Endothelial cell of umbilical vein (primary cell): ENCODE measurements at regions not wholly inside any gene's neighbourhood (a gene's known extent, or its start where the extent isn't known, plus 50 kb on each side); places are given as distances from the start of the nearest gene placed in this dataset.

Source experiments
- BruUV-seq: library from RNA; stranded (reverse); fragments of 400-500 nt; replicated peaks from 2 replicates; lab custom pipeline; 2021; lab: Mats Ljungman, UMichigan
- CTCF ChIA-PET: fragments of 300-600, 350-600 bp; sonication (Branson Sonifier 250); formaldehyde crosslinking; loops from one replicate; lab custom pipeline; 2021; ENCODE audit warnings: antibody characterized with exemption, inconsistent platforms; lab: Charles Lee
- POLR2A ChIA-PET: fragments of 300-600, 350-600 bp; sonication (Branson Sonifier 250); formaldehyde crosslinking; loops from one replicate; lab custom pipeline; 2021; ENCODE audit warnings: antibody characterized with exemption, inconsistent platforms; lab: Charles Lee
- DNase-seq: peaks from one replicate; pipeline ENCODE4 v3.0.0-alpha.2; 2011; ENCODE audit warnings: low read depth, low spot score
- FAIRE-seq: peaks from 2 replicates; lab custom pipeline; 2011; peaks lifted over from hg19 to GRCh38; lab: Jason Lieb, UNC
- H2AFZ ChIP-seq: 2 replicates; pipeline ENCODE4 v1.6.0; 2012; ENCODE audit warnings: low read depth, low read length, control low read depth, inconsistent platforms
- H3K27ac ChIP-seq: 2 replicates; pipeline ENCODE4 v1.5.1; 2011; ENCODE audit warnings: low read depth, mild to moderate bottlenecking, control low read depth, low read length, moderate library complexity; ENCODE audit not compliant: insufficient read depth
- H3K27me3 ChIP-seq, 2 experiments: 2 replicates each; pipeline versions ENCODE4 v1.6.0 to v1.6.1; 2011; ENCODE audit warnings: low read length in 2 of 2, mixed read lengths in 1 of 2; ENCODE audit not compliant: control insufficient read depth in 2 of 2, insufficient read depth in 2 of 2
- H3K36me3 ChIP-seq, 2 experiments: 2 replicates in 1 of 2; 3 replicates in 1 of 2; pipeline ENCODE4 v1.5.1; 2011; ENCODE audit warnings: low read length in 2 of 2, mild to moderate bottlenecking in 1 of 2, moderate library complexity in 1 of 2; ENCODE audit not compliant: control insufficient read depth in 2 of 2, insufficient read depth in 2 of 2; ENCODE audit errors: extremely low read depth in 1 of 2
- H3K4me1 ChIP-seq: 3 replicates; pipeline ENCODE4 v1.5.1; 2011; ENCODE audit warnings: mild to moderate bottlenecking, low read length; ENCODE audit not compliant: control insufficient read depth, insufficient read depth; ENCODE audit errors: extremely low read depth
- H3K4me2 ChIP-seq: 2 replicates; pipeline ENCODE4 v1.6.1; 2011; ENCODE audit warnings: low read length, control low read depth, mixed read lengths; ENCODE audit not compliant: insufficient read depth
- H3K4me3 ChIP-seq, 3 experiments: fragments of 200-600 bp in 1 of 3; sonication (generic), shearing (Covaris generic) in 1 of 3; replicated peaks in 1 of 3; 2 replicates each; pipeline ENCODE4 v1.5.1; 2011 to 2016; ENCODE audit warnings: control low read depth in 3 of 3, low read length in 3 of 3, mild to moderate bottlenecking in 2 of 3, inconsistent platforms in 1 of 3, low read depth in 1 of 3, moderate library complexity in 1 of 3; ENCODE audit not compliant: insufficient read depth in 1 of 3
- H3K79me2 ChIP-seq: 2 replicates; pipeline ENCODE4 v1.6.0; 2012; ENCODE audit warnings: low read length, inconsistent platforms; ENCODE audit not compliant: control insufficient read depth, insufficient read depth
- H3K9ac ChIP-seq: replicated peaks from 2 replicates; pipeline ENCODE3; 2011; ENCODE audit warnings: low read length, control low read depth; ENCODE audit not compliant: insufficient read depth; ENCODE audit errors: extremely low read depth
- H3K9me1 ChIP-seq: replicated peaks from 3 replicates; pipeline ENCODE4 v1.6.0; 2011; ENCODE audit warnings: mild to moderate bottlenecking, low read length; ENCODE audit not compliant: control insufficient read depth, insufficient read depth; ENCODE audit errors: extremely low read depth
- H3K9me3 ChIP-seq: replicated peaks from 2 replicates; pipeline ENCODE4 v1.5.1; 2012; ENCODE audit warnings: low read length, inconsistent platforms; ENCODE audit not compliant: control insufficient read depth, insufficient read depth
- H4K20me1 ChIP-seq: replicated peaks from 2 replicates; pipeline ENCODE3; 2011; ENCODE audit warnings: mild to moderate bottlenecking, low read length; ENCODE audit not compliant: control insufficient read depth, insufficient read depth; ENCODE audit errors: extremely low read depth
- EZH2 ChIP-seq: IDR thresholded peaks from 2 replicates; pipeline ENCODE4 v1.6.1; 2012; ENCODE audit warnings: borderline replicate concordance, low read depth, mild to moderate bottlenecking, moderate library complexity, low read length, inconsistent platforms; ENCODE audit not compliant: severe bottlenecking
- FOS ChIP-seq: IDR thresholded peaks from 2 replicates; pipeline ENCODE4 v1.6.1; 2011; ENCODE audit warnings: mild to moderate bottlenecking, low read length, moderate library complexity, borderline replicate concordance; ENCODE audit not compliant: insufficient read depth
- GATA2 ChIP-seq: IDR thresholded peaks from 2 replicates; pipeline ENCODE4 v1.7.0; 2011; ENCODE audit warnings: low read depth, mild to moderate bottlenecking, moderate library complexity, mixed read lengths, low read length; ENCODE audit not compliant: insufficient read length, insufficient read depth
- JUN ChIP-seq: IDR thresholded peaks from 2 replicates; pipeline ENCODE4 v1.6.1; 2011; ENCODE audit warnings: borderline replicate concordance, low read depth; ENCODE audit not compliant: insufficient read length, insufficient read depth
- MYC ChIP-seq: IDR thresholded peaks from one replicate; pipeline ENCODE4 v1.6.1; 2011; ENCODE audit warnings: mild to moderate bottlenecking, low read depth, low read length
- POLR2A ChIP-seq: IDR thresholded peaks from 2 replicates; pipeline ENCODE4 v1.6.1; 2012; ENCODE audit warnings: low read depth, mild to moderate bottlenecking, control low read depth, low read length
- POLR2AphosphoS5 ChIP-seq: IDR thresholded peaks from 2 replicates; pipeline ENCODE4 v1.6.1; 2012; ENCODE audit warnings: low read depth, mild to moderate bottlenecking, control low read depth, low read length, moderate library complexity; ENCODE audit not compliant: insufficient read depth
- dilution Hi-C: fragments of 300-500 bp; cut with MboI; formaldehyde crosslinking; loops from one replicate; pipeline ENCODE4 v1.15.0; 2019; ENCODE audit warnings: low sequenced_read_pairs; ENCODE audit not compliant: extremely low pct_ligation_motif_present
- intact Hi-C: fragments of 100-400 bp; cut with micrococcal nuclease; formaldehyde crosslinking; loops from one replicate; pipeline ENCODE4 v1.10.0; 2022
- TF ChIP-seq, protein P1 (sequence below), 2 donors: IDR thresholded peaks; 1 replicate in 1 of 2; 2 replicates in 1 of 2; pipeline ENCODE4 v1.5.1; 2011; ENCODE audit warnings: low read length in 2 of 2, mild to moderate bottlenecking in 2 of 2, moderate library complexity in 2 of 2, control low read depth in 1 of 2, inconsistent platforms in 1 of 2, low read depth in 1 of 2; ENCODE audit not compliant: insufficient read depth in 1 of 2; ENCODE audit errors: extremely low read depth in 1 of 2
- TF ChIP-seq, protein P2 (sequence below): IDR thresholded peaks from 2 replicates; pipeline ENCODE4 v1.6.1; 2011; ENCODE audit not compliant: insufficient read depth, insufficient read length

- no TSS peak for BruUV-seq
- DNase-seq: no peak
- CTCF ChIA-PET: interaction anchor here (0.6 to 1.1 kb wide), 2 partner anchors 351 to 874 kb away, joined by 3 read pairs; no protein-coding TSS in a partner anchor
Observed at GRCh38 chr7:112547916-112548315, 67.1 kb downstream of the LSMEM1 start.

More at GRCh38 chr7:112547916-112548315, 67.1 kb downstream of the LSMEM1 start:
- no peaks in the 10 kb centered on the region for H3K4me1 ChIP-seq
- peaks cover 0 to 9% of the 10 kb centered on the region in 2 experiments for H3K27me3 ChIP-seq
- H3K27ac ChIP-seq: no peak overlapping the region
- H4K20me1 ChIP-seq: no peaks in the 10 kb centered on the region
- no peaks in the 10 kb centered on the region for H3K79me2 ChIP-seq
- no peaks in the 10 kb centered on the region for H3K36me3 ChIP-seq
- FAIRE-seq: no peak
- dilution Hi-C loops: no loop called here
- no peak overlapping the region for H3K9ac ChIP-seq
- no peaks in the 10 kb centered on the region for H3K9me1 ChIP-seq
- no peaks in the 10 kb centered on the region for H3K9me3 ChIP-seq
- no peak overlapping the region for H3K4me3 ChIP-seq
- no peak overlapping the region for H2AFZ ChIP-seq
- intact Hi-C loops: no loop called here
- TF ChIP-seq JUN (no peak), POLR2A (no peak), GATA2 (no peak), POLR2AphosphoS5 (no peak), MYC (no peak), FOS (no peak), EZH2 (no peak)
- TF ChIP-seq, protein P1, sequence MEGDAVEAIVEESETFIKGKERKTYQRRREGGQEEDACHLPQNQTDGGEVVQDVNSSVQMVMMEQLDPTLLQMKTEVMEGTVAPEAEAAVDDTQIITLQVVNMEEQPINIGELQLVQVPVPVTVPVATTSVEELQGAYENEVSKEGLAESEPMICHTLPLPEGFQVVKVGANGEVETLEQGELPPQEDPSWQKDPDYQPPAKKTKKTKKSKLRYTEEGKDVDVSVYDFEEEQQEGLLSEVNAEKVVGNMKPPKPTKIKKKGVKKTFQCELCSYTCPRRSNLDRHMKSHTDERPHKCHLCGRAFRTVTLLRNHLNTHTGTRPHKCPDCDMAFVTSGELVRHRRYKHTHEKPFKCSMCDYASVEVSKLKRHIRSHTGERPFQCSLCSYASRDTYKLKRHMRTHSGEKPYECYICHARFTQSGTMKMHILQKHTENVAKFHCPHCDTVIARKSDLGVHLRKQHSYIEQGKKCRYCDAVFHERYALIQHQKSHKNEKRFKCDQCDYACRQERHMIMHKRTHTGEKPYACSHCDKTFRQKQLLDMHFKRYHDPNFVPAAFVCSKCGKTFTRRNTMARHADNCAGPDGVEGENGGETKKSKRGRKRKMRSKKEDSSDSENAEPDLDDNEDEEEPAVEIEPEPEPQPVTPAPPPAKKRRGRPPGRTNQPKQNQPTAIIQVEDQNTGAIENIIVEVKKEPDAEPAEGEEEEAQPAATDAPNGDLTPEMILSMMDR (IDR thresholded peaks at IDR 0.05; ENCODE audit: extremely low read depth in 1 of 2, insufficient read depth in 1 of 2, low read depth in 1 of 2, low read length in 2 of 2): no peak
- TF ChIP-seq, protein P2, sequence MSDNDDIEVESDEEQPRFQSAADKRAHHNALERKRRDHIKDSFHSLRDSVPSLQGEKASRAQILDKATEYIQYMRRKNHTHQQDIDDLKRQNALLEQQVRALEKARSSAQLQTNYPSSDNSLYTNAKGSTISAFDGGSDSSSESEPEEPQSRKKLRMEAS: no peak
- H3K4me2 ChIP-seq: no peak overlapping the region
- POLR2A ChIA-PET: no interaction called here
